Dedifferentiated amniotic fluid mesenchymal stem cell (primary cell): ENCODE measurements at regions not wholly inside any gene's neighbourhood (a gene's known extent, or its start where the extent isn't known, plus 50 kb on each side); places are given as distances from the start of the nearest gene placed in this dataset.
"Not testable (repeated sequence)": the region's sequence is repeated elsewhere in the genome, so short reads cannot be mapped to it uniquely, and the experiment has no call there.

ENCODE experiments used
- DNase-seq: peaks from one replicate; pipeline ENCODE4 v3.0.0-alpha.2; 2016; ENCODE audit errors: extremely low spot score

- DNase-seq, result not testable (repeated sequence)
These were observed 57.4 kb downstream of the FTHL17 start for GRCh38 chrX:31014474-31014873.

GRCh38 chrX:31012509-31013025 is 59.3 kb downstream of the FTHL17 start:
- DNase-seq, result no peak

GRCh38 chrX:31007321-31007720 is 64.5 kb downstream of the FTHL17 start:
- no peak for DNase-seq

GRCh38 chrX:31006027-31006426 is 65.8 kb downstream of the FTHL17 start:
- DNase-seq, result no peak

- no peak for DNase-seq
These were observed 74.4 kb downstream of the FTHL17 start for GRCh38 chrX:30997411-30997810.

GRCh38 chrX:30995705-30996104 is 76.1 kb downstream of the FTHL17 start:
- DNase-seq, result no peak

GRCh38 chrX:30995060-30995700 is 76.7 kb downstream of the FTHL17 start:
- DNase-seq, result no peak

GRCh38 chrX:30994018-30994417 is 77.8 kb downstream of the FTHL17 start:
- DNase-seq, result not testable (repeated sequence)

- DNase-seq, result no peak
These were observed 79.4 kb downstream of the FTHL17 start for GRCh38 chrX:30992381-30992904.

- DNase-seq, result no peak
These were observed 81.5 kb downstream of the FTHL17 start for GRCh38 chrX:30990361-30990760.

- DNase-seq, result no peak
These were observed 89.4 kb downstream of the FTHL17 start for GRCh38 chrX:30982467-30982866.

- no peak for DNase-seq
These were observed 89.9 kb downstream of the FTHL17 start for GRCh38 chrX:30981968-30982367.

- DNase-seq, result no peak
These were observed 90.2 kb upstream of the TAB3 start for GRCh38 chrX:30979271-30979670.

GRCh38 chrX:30975467-30975866 is 86.4 kb upstream of the TAB3 start:
- DNase-seq, result no peak

- DNase-seq, result no peak
These were observed 84.9 kb upstream of the TAB3 start for GRCh38 chrX:30973784-30974427.

- peak; percentile 47 for DNase-seq
These were observed 82.9 kb upstream of the TAB3 start for GRCh38 chrX:30971774-30972603.

GRCh38 chrX:30967516-30967915 is 78.5 kb upstream of the TAB3 start:
- DNase-seq, result no peak

GRCh38 chrX:30965767-30966166 is 76.7 kb upstream of the TAB3 start:
- DNase-seq, result no peak

- DNase-seq, result no peak
These were observed 72.5 kb upstream of the TAB3 start for GRCh38 chrX:30961387-30962174.

GRCh38 chrX:30957753-30958152 is 68.7 kb upstream of the TAB3 start:
- DNase-seq, result no peak

GRCh38 chrX:30955687-30956086 is 66.6 kb upstream of the TAB3 start:
- DNase-seq, result no peak

GRCh38 chrX:30951003-30951402 is 61.9 kb upstream of the TAB3 start:
- no peak for DNase-seq
